ENCODE measurements at regions not wholly inside any gene's neighbourhood (a gene's known extent, or its start where the extent isn't known, plus 50 kb on each side); places are given as distances from the start of the nearest gene placed in this dataset.
A peak's percentile ranks its signal among the peaks of the same experiment; 100 is the strongest.

DNA sequence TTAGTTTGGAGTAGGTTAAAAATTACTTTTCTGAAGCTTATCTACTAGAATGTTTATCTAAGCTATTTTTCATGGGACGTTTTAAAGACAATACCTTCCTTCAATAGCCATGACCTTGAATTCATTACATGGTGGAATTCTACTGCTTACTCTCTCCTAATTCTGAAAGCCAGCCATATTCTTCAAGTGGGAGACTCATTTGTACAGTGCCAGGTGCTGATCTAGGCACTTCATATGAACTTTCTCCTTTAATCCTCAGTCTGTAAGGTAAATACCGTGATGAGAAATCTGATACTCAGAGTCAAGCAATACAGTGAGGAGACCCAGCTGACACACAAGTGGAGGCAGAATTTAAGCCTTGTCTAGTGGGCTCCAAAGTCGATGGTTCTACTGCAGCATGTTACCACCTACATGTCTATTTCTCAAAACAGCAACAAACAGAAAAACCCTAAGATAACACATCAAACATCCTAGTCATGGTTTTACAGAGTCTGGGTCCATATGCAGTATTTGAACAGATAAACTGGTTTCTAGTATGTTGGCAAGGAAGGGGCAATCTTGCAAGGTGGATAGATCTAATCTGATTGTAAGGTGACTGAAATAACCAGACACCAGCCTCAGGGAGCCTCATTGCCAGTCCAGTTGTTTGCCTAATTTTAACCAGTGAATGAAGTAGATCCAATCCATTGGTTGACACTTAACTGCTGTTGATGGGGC is 243.7 kb downstream of the PIK3R1 start:
- no peak overlapping the region for H3K27ac ChIP-seq (ENCODE audit: low read depth, low read length)
- H3K27me3 ChIP-seq (ENCODE audit: control insufficient read depth, insufficient read depth, low read length, poor library complexity, severe bottlenecking) = no peaks in the 10 kb centered on the region
- no peak overlapping the region for H3K9ac ChIP-seq (ENCODE audit: extremely low read depth, low read length, poor library complexity, severe bottlenecking)
- H3K27ac Mint-ChIP-seq = no peak overlapping the region
- 90 to 100% methylated on average over 1 to 3 of the region's 3 CpGs for WGBS, 2 experiments (ENCODE audit: insufficient coverage in 1 of 2, insufficient read length in 1 of 2)
- no peak for TF ChIP-seq CTCF (conservative IDR thresholded peaks at IDR 0.05)
- H3K27me3 Mint-ChIP-seq (ENCODE audit: insufficient read depth) = no peaks in the 10 kb centered on the region
- no peaks in the 10 kb centered on the region for H3K36me3 Mint-ChIP-seq (ENCODE audit: low read depth)
- no peaks in the 10 kb centered on the region for H3K9me3 Mint-ChIP-seq
- peaks cover 21% of the 10 kb centered on the region for H3K4me1 Mint-ChIP-seq
- no peak overlapping the region for H3K4me3 Mint-ChIP-seq
- no peak for DNase-seq
- H3K36me3 ChIP-seq (ENCODE audit: control insufficient read depth, insufficient read depth, low read length) = no peaks in the 10 kb centered on the region
- no peaks in the 10 kb centered on the region for H3K4me1 ChIP-seq (ENCODE audit: control insufficient read depth, insufficient read depth, low read length)
- H3K4me3 ChIP-seq (ENCODE audit: low read length) = no peak overlapping the region
- H3K9me3 ChIP-seq (ENCODE audit: control insufficient read depth, low read length) = peaks cover 5% of the 10 kb centered on the region

DNA sequence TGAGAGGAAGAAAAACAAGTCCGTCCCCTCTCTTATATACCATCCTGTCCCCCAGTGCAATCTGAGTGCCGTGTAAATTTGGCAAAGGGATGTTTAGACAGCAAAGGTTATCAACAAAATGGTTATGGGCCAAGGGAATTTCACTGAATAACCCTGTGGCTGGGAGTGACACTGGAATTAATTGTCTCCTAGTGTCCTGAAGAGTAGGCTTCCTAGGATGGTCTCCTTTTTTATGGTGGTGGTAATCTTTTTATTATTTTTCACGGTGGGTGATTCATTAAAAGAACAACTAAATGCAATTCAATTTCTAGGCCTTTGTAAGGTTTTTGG is 244.2 kb downstream of the PIK3R1 start:
- peaks cover 5% of the 10 kb centered on the region for H3K9me3 ChIP-seq (ENCODE audit: control insufficient read depth, low read length)
- H3K4me1 ChIP-seq (ENCODE audit: control insufficient read depth, insufficient read depth, low read length) = no peaks in the 10 kb centered on the region
- Mint-ChIP-seq H3K36me3 (ENCODE audit: low read depth) (no peaks in the 10 kb centered on the region), H3K4me1 (peaks cover 21% of the 10 kb centered on the region), H3K27ac (no peak overlapping the region), H3K9me3 (no peaks in the 10 kb centered on the region), H3K27me3 (ENCODE audit: insufficient read depth) (no peaks in the 10 kb centered on the region), H3K4me3 (no peak overlapping the region)
- WGBS, 2 experiments (ENCODE audit: insufficient coverage in 1 of 2, insufficient read length in 1 of 2) = 66% methylated on average over 2 of the region's 3 CpGs; no CpG with 5 or more reads in 1 of the 2 experiments
- H3K27ac ChIP-seq (ENCODE audit: low read depth, low read length) = no peak overlapping the region
- H3K36me3 ChIP-seq (ENCODE audit: control insufficient read depth, insufficient read depth, low read length) = no peaks in the 10 kb centered on the region
- no peak overlapping the region for H3K4me3 ChIP-seq (ENCODE audit: low read length)
- no peaks in the 10 kb centered on the region for H3K27me3 ChIP-seq (ENCODE audit: control insufficient read depth, insufficient read depth, low read length, poor library complexity, severe bottlenecking)
- no peak overlapping the region for H3K9ac ChIP-seq (ENCODE audit: extremely low read depth, low read length, poor library complexity, severe bottlenecking)
- DNase-seq = no peak
- TF ChIP-seq CTCF (conservative IDR thresholded peaks at IDR 0.05) = no peak

GRCh38 chr5:68460147-68460798 is 244.7 kb downstream of the PIK3R1 start:
- no peak overlapping the region for H3K4me3 Mint-ChIP-seq
- no peaks in the 10 kb centered on the region for H3K36me3 Mint-ChIP-seq (ENCODE audit: low read depth)
- no peaks in the 10 kb centered on the region for H3K27me3 Mint-ChIP-seq (ENCODE audit: insufficient read depth)
- peak; percentile 88 for TF ChIP-seq CTCF (conservative IDR thresholded peaks at IDR 0.05)
- no peaks in the 10 kb centered on the region for H3K9me3 Mint-ChIP-seq
- Histone ChIP-seq H3K27ac (ENCODE audit: low read depth, low read length) (no peak overlapping the region), H3K9me3 (ENCODE audit: control insufficient read depth, low read length) (peaks cover 5% of the 10 kb centered on the region), H3K36me3 (ENCODE audit: control insufficient read depth, insufficient read depth, low read length) (no peaks in the 10 kb centered on the region), H3K4me1 (ENCODE audit: control insufficient read depth, insufficient read depth, low read length) (no peaks in the 10 kb centered on the region), H3K4me3 (ENCODE audit: low read length) (no peak overlapping the region), H3K9ac (ENCODE audit: extremely low read depth, low read length, poor library complexity, severe bottlenecking) (no peak overlapping the region), H3K27me3 (ENCODE audit: control insufficient read depth, insufficient read depth, low read length, poor library complexity, severe bottlenecking) (no peaks in the 10 kb centered on the region)
- DNase-seq = peak; percentile 55
- WGBS, 2 experiments (ENCODE audit: insufficient coverage in 1 of 2, insufficient read length in 1 of 2) = 42 to 57% methylated on average over 1 to 3 of the region's 3 CpGs
- H3K4me1 Mint-ChIP-seq = peaks cover 21% of the 10 kb centered on the region
- no peak overlapping the region for H3K27ac Mint-ChIP-seq
